ENCODE measurements at regions not wholly inside any gene's neighbourhood (a gene's known extent, or its start where the extent isn't known, plus 50 kb on each side); places are given as distances from the start of the nearest gene placed in this dataset.

DNA sequence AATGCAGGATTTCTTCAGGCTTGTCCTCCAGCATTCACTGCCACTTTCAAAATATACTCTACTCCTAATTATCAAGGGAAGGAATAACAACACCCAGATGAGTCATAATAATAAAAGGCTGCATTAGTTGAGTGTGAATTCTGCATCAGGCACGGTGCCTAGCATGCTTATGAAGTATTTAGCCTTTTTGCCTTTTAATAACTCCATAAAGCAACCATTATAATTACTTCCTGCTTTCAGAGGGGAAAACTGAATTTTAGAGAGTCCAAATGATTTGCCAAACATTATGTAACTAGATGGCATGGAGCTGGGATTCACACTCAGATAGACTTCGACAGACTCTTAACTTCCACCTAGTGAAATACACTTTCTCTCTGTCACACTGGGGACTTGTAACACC lies 2365.5 kb downstream of the PCDH7 start:
- H3K4me3 ChIP-seq (ENCODE audit: low read depth, low read length), result no peak overlapping the region

DNA sequence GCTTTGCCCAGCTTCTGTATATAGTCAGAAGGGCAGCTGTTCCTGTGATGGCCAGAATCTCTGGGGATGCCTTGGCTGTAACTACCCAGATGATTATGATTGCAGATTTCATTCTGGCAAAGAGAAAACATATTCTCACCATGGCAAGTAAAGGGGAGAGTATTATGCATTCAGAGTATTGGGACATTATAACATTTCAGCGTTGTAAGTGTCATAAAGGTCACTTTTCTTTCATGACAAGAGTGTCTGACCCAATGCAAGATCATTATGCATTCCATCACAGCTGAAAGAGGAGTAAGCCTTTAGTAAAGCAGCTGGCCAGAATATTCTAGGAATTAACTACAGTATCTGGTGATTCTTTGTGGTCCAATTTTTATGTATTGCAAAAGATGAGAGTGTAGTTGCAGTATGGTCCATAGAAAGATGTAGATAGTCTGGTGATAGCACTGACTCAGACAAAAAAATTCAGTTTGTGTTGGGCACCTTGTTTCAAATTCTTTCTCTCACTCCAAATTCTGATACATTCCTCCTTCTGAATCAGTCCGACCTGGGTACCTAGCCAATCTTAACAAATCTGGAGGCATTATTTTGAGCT lies 2366.3 kb downstream of the PCDH7 start:
- no peak overlapping the region for H3K4me3 ChIP-seq (ENCODE audit: low read depth, low read length)
- TF ChIP-seq, protein P1, sequence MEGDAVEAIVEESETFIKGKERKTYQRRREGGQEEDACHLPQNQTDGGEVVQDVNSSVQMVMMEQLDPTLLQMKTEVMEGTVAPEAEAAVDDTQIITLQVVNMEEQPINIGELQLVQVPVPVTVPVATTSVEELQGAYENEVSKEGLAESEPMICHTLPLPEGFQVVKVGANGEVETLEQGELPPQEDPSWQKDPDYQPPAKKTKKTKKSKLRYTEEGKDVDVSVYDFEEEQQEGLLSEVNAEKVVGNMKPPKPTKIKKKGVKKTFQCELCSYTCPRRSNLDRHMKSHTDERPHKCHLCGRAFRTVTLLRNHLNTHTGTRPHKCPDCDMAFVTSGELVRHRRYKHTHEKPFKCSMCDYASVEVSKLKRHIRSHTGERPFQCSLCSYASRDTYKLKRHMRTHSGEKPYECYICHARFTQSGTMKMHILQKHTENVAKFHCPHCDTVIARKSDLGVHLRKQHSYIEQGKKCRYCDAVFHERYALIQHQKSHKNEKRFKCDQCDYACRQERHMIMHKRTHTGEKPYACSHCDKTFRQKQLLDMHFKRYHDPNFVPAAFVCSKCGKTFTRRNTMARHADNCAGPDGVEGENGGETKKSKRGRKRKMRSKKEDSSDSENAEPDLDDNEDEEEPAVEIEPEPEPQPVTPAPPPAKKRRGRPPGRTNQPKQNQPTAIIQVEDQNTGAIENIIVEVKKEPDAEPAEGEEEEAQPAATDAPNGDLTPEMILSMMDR (IDR thresholded peaks at IDR 0.05; ENCODE audit: borderline replicate concordance, insufficient read depth, low read depth, low read length), result no peak

More for the DNA sequence above, 2365.5 kb downstream of the PCDH7 start:
- TF ChIP-seq, protein P1 (IDR thresholded peaks at IDR 0.05; ENCODE audit: borderline replicate concordance, insufficient read depth, low read depth, low read length), result no peak

DNA sequence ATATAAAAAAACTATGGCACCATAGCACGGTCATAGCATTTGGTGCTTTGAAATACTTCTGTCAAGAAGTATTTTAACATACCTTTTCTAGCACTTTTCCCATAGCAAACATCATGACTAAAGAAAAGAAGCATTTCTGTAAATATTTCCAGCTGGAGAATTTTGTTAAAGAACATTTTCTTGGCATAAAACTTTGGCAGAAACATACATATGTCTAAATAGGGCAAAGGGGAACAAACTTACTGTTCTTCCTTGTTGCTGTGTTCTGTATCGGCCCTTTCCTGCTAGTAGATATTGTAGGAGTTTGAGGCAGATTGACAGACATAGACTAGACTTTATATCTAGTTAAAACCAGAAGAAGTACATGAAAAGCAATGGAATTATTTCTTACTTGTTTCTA lies 2368.5 kb downstream of the PCDH7 start:
- H3K4me3 ChIP-seq (ENCODE audit: low read depth, low read length), result no peak overlapping the region
- TF ChIP-seq, protein P1 (IDR thresholded peaks at IDR 0.05; ENCODE audit: borderline replicate concordance, insufficient read depth, low read depth, low read length), result no peak

DNA sequence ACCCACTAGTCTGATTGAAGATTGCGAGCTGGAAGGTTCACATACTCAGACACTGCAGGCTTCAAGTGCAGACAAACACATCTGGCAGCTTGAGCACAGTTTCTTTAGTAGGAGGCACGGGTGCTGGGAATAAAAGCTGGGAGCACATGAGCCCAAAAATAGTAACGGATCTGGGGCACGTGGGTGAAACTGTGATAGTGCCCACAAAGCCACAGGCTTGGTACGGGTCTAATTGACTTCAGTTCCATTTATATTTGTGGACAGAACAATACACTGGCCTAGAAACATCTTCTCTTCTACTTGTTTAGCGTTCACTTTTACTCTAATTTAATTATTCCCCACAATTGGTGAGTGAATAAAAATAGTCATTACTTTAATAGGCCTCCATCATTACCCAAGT lies 2370.7 kb downstream of the PCDH7 start:
- TF ChIP-seq, protein P1 (IDR thresholded peaks at IDR 0.05; ENCODE audit: borderline replicate concordance, insufficient read depth, low read depth, low read length), result no peak
- no peak overlapping the region for H3K4me3 ChIP-seq (ENCODE audit: low read depth, low read length)

DNA sequence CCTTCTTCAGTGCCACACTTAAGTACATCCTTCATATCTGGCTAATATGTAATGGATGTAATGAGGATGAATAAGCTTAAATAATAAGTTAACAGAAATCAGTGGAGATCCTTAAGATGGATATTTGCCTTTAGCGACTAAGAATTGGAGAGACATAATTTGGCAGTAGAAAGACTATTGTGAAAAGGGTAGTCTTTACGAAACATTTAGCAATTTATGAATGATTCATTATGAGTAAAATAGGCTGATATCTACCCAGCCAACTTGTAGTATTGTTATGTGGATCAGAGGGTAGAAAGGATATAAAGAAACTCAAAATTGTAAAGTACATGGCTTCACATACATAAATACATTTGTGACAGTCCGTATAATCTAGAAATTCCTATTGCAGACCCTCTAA lies 2371.8 kb downstream of the PCDH7 start:
- H3K4me3 ChIP-seq (ENCODE audit: low read depth, low read length), result no peak overlapping the region
- TF ChIP-seq, protein P1 (IDR thresholded peaks at IDR 0.05; ENCODE audit: borderline replicate concordance, insufficient read depth, low read depth, low read length), result no peak

DNA sequence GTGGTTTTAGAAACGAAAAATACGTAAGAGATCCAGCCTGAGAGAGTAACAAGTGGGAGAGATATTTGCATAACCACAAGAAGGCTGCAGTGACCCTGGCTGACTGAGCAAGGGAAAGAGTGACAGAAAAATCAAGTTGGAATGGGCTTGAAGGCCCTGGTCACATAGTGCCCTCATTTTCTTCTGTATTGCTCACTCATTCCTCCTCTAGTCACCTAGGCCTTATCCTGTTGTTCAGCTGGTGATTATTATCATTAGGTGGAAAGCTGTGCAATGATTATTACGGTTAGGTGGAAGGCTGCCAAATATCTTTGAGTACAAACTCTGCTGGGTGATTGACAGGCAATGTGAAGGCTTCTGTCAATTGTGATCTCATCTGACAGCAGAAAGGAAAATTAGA lies 2384.1 kb downstream of the PCDH7 start:
- H3K4me3 ChIP-seq (ENCODE audit: low read depth, low read length), result no peak overlapping the region
- TF ChIP-seq, protein P1 (IDR thresholded peaks at IDR 0.05; ENCODE audit: borderline replicate concordance, insufficient read depth, low read depth, low read length), result no peak

DNA sequence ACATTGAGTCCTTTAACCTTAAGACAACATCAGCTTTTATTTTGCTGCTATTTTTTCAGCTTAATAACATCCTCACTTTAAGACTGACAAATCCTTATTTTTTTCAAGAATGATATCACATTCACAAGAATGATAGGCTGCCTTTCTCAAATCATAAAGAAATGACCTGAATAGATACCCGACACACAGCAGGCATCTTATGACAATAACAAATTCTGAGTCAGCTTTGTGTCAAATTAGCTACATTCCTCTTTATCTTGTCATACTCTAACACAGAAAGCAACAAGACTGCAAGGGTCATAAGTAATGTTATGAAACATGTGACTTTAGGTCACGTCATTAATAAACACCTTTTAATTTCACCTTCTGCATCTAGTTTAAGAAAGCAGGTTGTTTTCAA lies 2387.6 kb downstream of the PCDH7 start:
- TF ChIP-seq, protein P1 (IDR thresholded peaks at IDR 0.05; ENCODE audit: borderline replicate concordance, insufficient read depth, low read depth, low read length), result no peak
- no peak overlapping the region for H3K4me3 ChIP-seq (ENCODE audit: low read depth, low read length)

Data from GM12875 (cell line).